GM18861 (cell line): ENCODE measurements at regions not wholly inside any gene's neighbourhood (a gene's known extent, or its start where the extent isn't known, plus 50 kb on each side); places are given as distances from the start of the nearest gene placed in this dataset.

Experiments used
- ATAC-seq: cut with Tn5 transposase; IDR thresholded peaks from one replicate; pipeline ENCODE4 v1.9.1; 2021; ENCODE audit not compliant: unreplicated experiment

GRCh38 chr9:84173961-84174360 lies 166.6 kb downstream of the SLC28A3 start:
- no peak for ATAC-seq

GRCh38 chr9:84174486-84174885 lies 166.1 kb downstream of the SLC28A3 start:
- no peak for ATAC-seq

- ATAC-seq = no peak
Measured at GRCh38 chr9:84177407-84177806, 163.2 kb downstream of the SLC28A3 start.

GRCh38 chr9:84179531-84179930 lies 161.0 kb downstream of the SLC28A3 start:
- no peak for ATAC-seq

GRCh38 chr9:84187090-84187489 lies 153.5 kb downstream of the SLC28A3 start:
- ATAC-seq = no peak

- no peak for ATAC-seq
Measured at GRCh38 chr9:84189904-84190303, 150.7 kb downstream of the SLC28A3 start.

- no peak for ATAC-seq
Measured at GRCh38 chr9:84190411-84190810, 150.1 kb downstream of the SLC28A3 start.

- ATAC-seq = no peak
Measured at GRCh38 chr9:84206801-84207370, 133.7 kb downstream of the SLC28A3 start.

- no peak for ATAC-seq
Measured at GRCh38 chr9:84207491-84207951, 133.0 kb downstream of the SLC28A3 start.

GRCh38 chr9:84212246-84212645 lies 128.3 kb downstream of the SLC28A3 start:
- no peak for ATAC-seq

GRCh38 chr9:84212982-84213381 lies 127.6 kb downstream of the SLC28A3 start:
- ATAC-seq = no peak

- no peak for ATAC-seq
Measured at GRCh38 chr9:84216151-84216550, 124.4 kb downstream of the SLC28A3 start.

- no peak for ATAC-seq
Measured at GRCh38 chr9:84218322-84218721, 122.2 kb downstream of the SLC28A3 start.

GRCh38 chr9:84224246-84224645 lies 116.3 kb downstream of the SLC28A3 start:
- ATAC-seq = no peak
